Left renal cortex interstitium (tissue), 4 donors: ENCODE measurements at regions not wholly inside any gene's neighbourhood (a gene's known extent, or its start where the extent isn't known, plus 50 kb on each side); places are given as distances from the start of the nearest gene placed in this dataset.

Source experiments
- DNase-seq, 4 donors: peaks; one replicate each; pipeline ENCODE4 v3.0.0-alpha.2; 2013; ENCODE audit warnings: low read depth in 4 of 4, low spot score in 2 of 4, missing footprints in 1 of 4

- DNase-seq, result no peak
Observed at GRCh38 chr2:192347542-192347941, 152.8 kb upstream of the TMEFF2 start.

- no peak for DNase-seq
Observed at GRCh38 chr2:192345287-192345686, 150.6 kb upstream of the TMEFF2 start.

GRCh38 chr2:192333642-192334041 is 138.9 kb upstream of the TMEFF2 start:
- DNase-seq, result no peak

- no peak for DNase-seq
Observed at GRCh38 chr2:192328297-192328696, 133.6 kb upstream of the TMEFF2 start.

GRCh38 chr2:192327576-192327975 is 132.8 kb upstream of the TMEFF2 start:
- no peak for DNase-seq

- DNase-seq, result no peak
Observed at GRCh38 chr2:192315543-192315942, 120.8 kb upstream of the TMEFF2 start.

GRCh38 chr2:192314800-192315481 is 120.2 kb upstream of the TMEFF2 start:
- DNase-seq, result no peak

- DNase-seq, result no peak
Observed at GRCh38 chr2:192313773-192314172, 119.0 kb upstream of the TMEFF2 start.

GRCh38 chr2:192311701-192312460 is 117.1 kb upstream of the TMEFF2 start:
- no peak for DNase-seq

- DNase-seq, result no peak
Observed at GRCh38 chr2:192307530-192307929, 112.8 kb upstream of the TMEFF2 start.

- DNase-seq, result no peak
Observed at GRCh38 chr2:192298664-192299063, 103.9 kb upstream of the TMEFF2 start.

- no peak for DNase-seq
Observed at GRCh38 chr2:192292478-192292877, 97.7 kb upstream of the TMEFF2 start.

- DNase-seq, result no peak
Observed at GRCh38 chr2:192288295-192288694, 93.6 kb upstream of the TMEFF2 start.

GRCh38 chr2:192286093-192286701 is 91.5 kb upstream of the TMEFF2 start:
- DNase-seq, result no peak

GRCh38 chr2:192283450-192283849 is 88.7 kb upstream of the TMEFF2 start:
- no peak for DNase-seq

- DNase-seq, result no peak
Observed at GRCh38 chr2:192278701-192279100, 84.0 kb upstream of the TMEFF2 start.

GRCh38 chr2:192277494-192278109 is 82.9 kb upstream of the TMEFF2 start:
- no peak for DNase-seq

GRCh38 chr2:192275632-192276031 is 80.9 kb upstream of the TMEFF2 start:
- DNase-seq, result no peak

- DNase-seq, result no peak
Observed at GRCh38 chr2:192267484-192267883, 72.8 kb upstream of the TMEFF2 start.

- no peak for DNase-seq
Observed at GRCh38 chr2:192265751-192266150, 71.0 kb upstream of the TMEFF2 start.

- DNase-seq, result no peak
Observed at GRCh38 chr2:192254444-192254843, 59.7 kb upstream of the TMEFF2 start.
